Right lung (tissue), 2 donors: ENCODE measurements at regions not wholly inside any gene's neighbourhood (a gene's known extent, or its start where the extent isn't known, plus 50 kb on each side); places are given as distances from the start of the nearest gene placed in this dataset.

Source experiments
- DNase-seq, 2 donors: peaks; one replicate each; pipeline ENCODE4 v3.0.0-alpha.2; 2013

GRCh38 chr4:152235718-152236117, 300.2 kb downstream of the FBXW7 start:
- no peak for DNase-seq

GRCh38 chr4:152234571-152234970, 301.3 kb downstream of the FBXW7 start:
- DNase-seq = no peak

- DNase-seq = no peak
These were observed 303.6 kb downstream of the FBXW7 start for GRCh38 chr4:152232271-152232670.

- no peak for DNase-seq
These were observed 306.1 kb downstream of the FBXW7 start for GRCh38 chr4:152229782-152230289.

- no peak for DNase-seq
These were observed 310.2 kb downstream of the FBXW7 start for GRCh38 chr4:152225680-152226079.

- no peak for DNase-seq
These were observed 311.0 kb downstream of the FBXW7 start for GRCh38 chr4:152224721-152225420.

- no peak for DNase-seq
These were observed 311.7 kb downstream of the FBXW7 start for GRCh38 chr4:152224223-152224622.

GRCh38 chr4:152223600-152223999, 312.3 kb downstream of the FBXW7 start:
- DNase-seq = no peak

- DNase-seq = no peak
These were observed 313.9 kb downstream of the FBXW7 start for GRCh38 chr4:152221816-152222516.

- DNase-seq = no peak
These were observed 315.7 kb downstream of the FBXW7 start for GRCh38 chr4:152220201-152220666.

GRCh38 chr4:152218576-152218975, 317.3 kb downstream of the FBXW7 start:
- no peak for DNase-seq

- no peak for DNase-seq
These were observed 318.0 kb downstream of the FBXW7 start for GRCh38 chr4:152217896-152218295.

- no peak for DNase-seq
These were observed 323.8 kb downstream of the FBXW7 start for GRCh38 chr4:152211936-152212653.

GRCh38 chr4:152209772-152210493, 326.0 kb downstream of the FBXW7 start:
- DNase-seq = no peak

- DNase-seq = no peak
These were observed 328.5 kb downstream of the FBXW7 start for GRCh38 chr4:152207378-152207720.

GRCh38 chr4:152206646-152207377, 329.1 kb downstream of the FBXW7 start:
- DNase-seq = no peak

GRCh38 chr4:152206185-152206584, 329.7 kb downstream of the FBXW7 start:
- DNase-seq = peak; percentile 7 to 10

GRCh38 chr4:152202415-152202814, 333.5 kb downstream of the FBXW7 start:
- DNase-seq = no peak

GRCh38 chr4:152200511-152201333, 335.2 kb downstream of the FBXW7 start:
- no peak for DNase-seq

- DNase-seq = no peak
These were observed 338.7 kb downstream of the FBXW7 start for GRCh38 chr4:152197211-152197610.
